ENCODE measurements at regions not wholly inside any gene's neighbourhood (a gene's known extent, or its start where the extent isn't known, plus 50 kb on each side); places are given as distances from the start of the nearest gene placed in this dataset.

GRCh38 chr5:29122306-29122705, 2071.2 kb upstream of the CDH6 start:
- intact Hi-C loops (cut with DNase I) = no loop called here
- TF ChIP-seq POLR2A (IDR thresholded peaks at IDR 0.05) (no peak), EP300 (IDR thresholded peaks at IDR 0.05) (no peak)
- TF ChIP-seq, protein P1, sequence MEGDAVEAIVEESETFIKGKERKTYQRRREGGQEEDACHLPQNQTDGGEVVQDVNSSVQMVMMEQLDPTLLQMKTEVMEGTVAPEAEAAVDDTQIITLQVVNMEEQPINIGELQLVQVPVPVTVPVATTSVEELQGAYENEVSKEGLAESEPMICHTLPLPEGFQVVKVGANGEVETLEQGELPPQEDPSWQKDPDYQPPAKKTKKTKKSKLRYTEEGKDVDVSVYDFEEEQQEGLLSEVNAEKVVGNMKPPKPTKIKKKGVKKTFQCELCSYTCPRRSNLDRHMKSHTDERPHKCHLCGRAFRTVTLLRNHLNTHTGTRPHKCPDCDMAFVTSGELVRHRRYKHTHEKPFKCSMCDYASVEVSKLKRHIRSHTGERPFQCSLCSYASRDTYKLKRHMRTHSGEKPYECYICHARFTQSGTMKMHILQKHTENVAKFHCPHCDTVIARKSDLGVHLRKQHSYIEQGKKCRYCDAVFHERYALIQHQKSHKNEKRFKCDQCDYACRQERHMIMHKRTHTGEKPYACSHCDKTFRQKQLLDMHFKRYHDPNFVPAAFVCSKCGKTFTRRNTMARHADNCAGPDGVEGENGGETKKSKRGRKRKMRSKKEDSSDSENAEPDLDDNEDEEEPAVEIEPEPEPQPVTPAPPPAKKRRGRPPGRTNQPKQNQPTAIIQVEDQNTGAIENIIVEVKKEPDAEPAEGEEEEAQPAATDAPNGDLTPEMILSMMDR (IDR thresholded peaks at IDR 0.05) = no peak
- no peaks in the 10 kb centered on the region for H3K4me1 ChIP-seq (ENCODE audit: insufficient read depth)
- DNase-seq = no peak
- no peaks in the 10 kb centered on the region for H3K9me3 ChIP-seq
- H3K27me3 ChIP-seq = no peaks in the 10 kb centered on the region
- H3K27ac ChIP-seq = no peak overlapping the region
- no peak overlapping the region for H3K4me3 ChIP-seq
- 79 to 86% (median 80%) methylated on average over 2 of the region's 2 CpGs for WGBS, 3 donors
- H3K36me3 ChIP-seq = no peaks in the 10 kb centered on the region

GRCh38 chr5:29114331-29114768, 2076.0 kb upstream of the CDH9 start:
- intact Hi-C loops (cut with DNase I) = no loop called here
- Histone ChIP-seq H3K9me3 (no peaks in the 10 kb centered on the region), H3K27ac (no peak overlapping the region), H3K36me3 (no peaks in the 10 kb centered on the region), H3K4me3 (no peak overlapping the region), H3K27me3 (no peaks in the 10 kb centered on the region), H3K4me1 (ENCODE audit: insufficient read depth) (no peaks in the 10 kb centered on the region)
- TF ChIP-seq POLR2A (IDR thresholded peaks at IDR 0.05) (no peak), EP300 (IDR thresholded peaks at IDR 0.05) (no peak)
- TF ChIP-seq, protein P1 (IDR thresholded peaks at IDR 0.05) = no peak
- DNase-seq = no peak

DNA sequence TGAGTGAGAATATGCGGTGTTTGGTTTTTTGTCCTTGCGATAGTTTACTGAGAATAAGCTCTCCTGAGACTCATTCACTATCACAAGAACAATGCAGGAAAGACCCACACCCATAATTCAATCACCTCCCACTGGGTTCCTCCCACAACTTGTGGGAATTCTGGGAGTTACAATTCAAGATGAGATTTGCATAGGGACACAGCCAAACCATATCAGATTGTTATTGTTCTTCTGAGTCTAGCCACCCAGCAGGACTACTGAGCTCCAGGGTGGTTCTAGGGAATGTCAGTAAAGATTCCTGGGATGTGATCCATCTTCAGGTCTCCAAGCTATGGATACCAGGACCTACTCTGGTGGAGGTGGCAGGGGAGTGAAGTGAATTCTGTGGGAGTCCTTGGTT, 2075.1 kb upstream of the CDH9 start:
- Histone ChIP-seq H3K9me3 (no peaks in the 10 kb centered on the region), H3K4me1 (ENCODE audit: insufficient read depth) (no peaks in the 10 kb centered on the region), H3K36me3 (no peaks in the 10 kb centered on the region), H3K4me3 (no peak overlapping the region), H3K27ac (no peak overlapping the region), H3K27me3 (no peaks in the 10 kb centered on the region)
- TF ChIP-seq EP300 (IDR thresholded peaks at IDR 0.05) (no peak), POLR2A (IDR thresholded peaks at IDR 0.05) (no peak)
- TF ChIP-seq, protein P1 (IDR thresholded peaks at IDR 0.05) = no peak
- no peak for DNase-seq
- 78 to 95% (median 91%) methylated on average over 2 of the region's 2 CpGs for WGBS, 3 donors
- intact Hi-C loops (cut with DNase I) = no loop called here

DNA sequence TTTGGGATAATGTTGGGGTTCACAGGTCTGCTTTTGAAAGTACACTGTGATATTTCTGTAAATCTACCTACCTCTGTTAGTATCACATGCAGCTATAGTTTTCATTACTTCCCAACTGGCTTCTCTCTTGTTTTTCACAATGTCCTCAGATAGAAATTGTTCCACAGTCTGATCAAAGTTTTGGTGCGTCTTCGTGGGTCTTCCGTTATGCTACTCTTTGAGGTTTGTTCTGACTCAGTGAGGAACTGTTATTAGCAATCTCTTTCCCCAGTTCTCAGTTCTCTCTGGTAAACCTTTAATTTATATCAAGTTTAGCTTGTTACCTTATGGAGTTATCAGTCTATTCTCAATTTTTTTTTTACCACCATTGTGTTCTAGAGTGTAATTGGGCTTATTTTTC, 2061.2 kb upstream of the CDH9 start:
- no peak overlapping the region for H3K27ac ChIP-seq
- H3K4me1 ChIP-seq (ENCODE audit: insufficient read depth) = no peaks in the 10 kb centered on the region
- no peaks in the 10 kb centered on the region for H3K27me3 ChIP-seq
- no peak overlapping the region for H3K4me3 ChIP-seq
- H3K36me3 ChIP-seq = no peaks in the 10 kb centered on the region
- DNase-seq = no peak
- TF ChIP-seq, protein P1 (IDR thresholded peaks at IDR 0.05) = no peak
- TF ChIP-seq EP300 (IDR thresholded peaks at IDR 0.05) = no peak
- TF ChIP-seq POLR2A (IDR thresholded peaks at IDR 0.05) = no peak
- WGBS, 3 donors = 94 to 96% (median 95%) methylated on average over 3 of the region's 3 CpGs
- H3K9me3 ChIP-seq = no peaks in the 10 kb centered on the region
- intact Hi-C loops (cut with DNase I) = no loop called here

Measured in ovary (tissue), 7 donors.